ENCODE measurements at regions not wholly inside any gene's neighbourhood (a gene's known extent, or its start where the extent isn't known, plus 50 kb on each side); places are given as distances from the start of the nearest gene placed in this dataset.
"Not testable (repeated sequence)": the region's sequence is repeated elsewhere in the genome, so short reads cannot be mapped to it uniquely, and the experiment has no call there.

- TF ChIP-seq CTCF (optimal IDR thresholded peaks at IDR 0.05 in 1 of 3, IDR thresholded peaks at IDR 0.05 in 1 of 3, conservative IDR thresholded peaks at IDR 0.05 in 1 of 3; ENCODE audit: extremely low read depth in 1 of 3, insufficient read depth in 2 of 3, low read length in 3 of 3); EZH2 (IDR thresholded peaks at IDR 0.05; ENCODE audit: low read length): not testable (repeated sequence)
These were observed 88.2 kb upstream of the TRIB2 start for GRCh38 chr2:12628541-12628940.
